Tibial artery (tissue), 4 donors: ENCODE measurements at regions not wholly inside any gene's neighbourhood (a gene's known extent, or its start where the extent isn't known, plus 50 kb on each side); places are given as distances from the start of the nearest gene placed in this dataset.

Source experiments
- DNase-seq, 2 donors: peaks; one replicate each; pipeline ENCODE4 v3.0.0-alpha.2; 2019
- H3K27ac ChIP-seq, 2 donors: fragments of 200-600 bp; sonication (generic) in 1 of 2; 1 replicate in 1 of 2; 2 replicates in 1 of 2; pipeline ENCODE4 v1.5.1; 2018 to 2019; ENCODE audit warnings: mild to moderate bottlenecking in 1 of 2
- H3K27me3 ChIP-seq, 2 donors: fragments of 200-600 bp; sonication (generic) in 1 of 2; one replicate each; pipeline versions ENCODE4 v1.5.1 to v1.6.0; 2016 to 2019
- H3K36me3 ChIP-seq, 3 donors: fragments of 200-600 bp; sonication (generic) in 2 of 3; one replicate each; pipeline ENCODE4 v1.5.1; 2016 to 2019; ENCODE audit warnings: mild to moderate bottlenecking in 2 of 3
- H3K4me1 ChIP-seq, 4 donors: fragments of 200-600 bp; sonication (generic) in 2 of 4; 1 replicate in 3 of 4; 2 replicates in 1 of 4; pipeline ENCODE4 v1.5.1; 2016 to 2019
- H3K4me3 ChIP-seq, 2 donors: fragments of 200-600 bp; sonication (generic) in 1 of 2; 1 replicate in 1 of 2; 2 replicates in 1 of 2; pipeline ENCODE4 v1.5.1; 2018 to 2019; ENCODE audit warnings: mild to moderate bottlenecking in 2 of 2
- H3K9me3 ChIP-seq, 3 donors: fragments of 200-600 bp; sonication (generic) in 1 of 3; one replicate each; pipeline ENCODE4 v1.5.1; 2016 to 2019
- intact Hi-C: fragments of 100-400 bp; cut with DNase I; formaldehyde crosslinking; loops from one replicate; pipeline ENCODE4 v1.15.0; 2023; ENCODE audit warnings: low total_unique reads
- TF ChIP-seq, protein P1 (sequence below), 2 experiments: fragments of 200-600 bp in 1 of 2; fragments of 450-650 bp in 1 of 2; IDR thresholded peaks; one replicate each; pipeline ENCODE4 v1.5.1; 2017 to 2019; ENCODE audit warnings: antibody characterized with exemption in 2 of 2, mild to moderate bottlenecking in 1 of 2, moderate library complexity in 1 of 2

GRCh38 chr2:191514613-191515012 is 163.3 kb upstream of the NABP1 start:
- no peaks in the 10 kb centered on the region for H3K9me3 ChIP-seq
- TF ChIP-seq, protein P1, sequence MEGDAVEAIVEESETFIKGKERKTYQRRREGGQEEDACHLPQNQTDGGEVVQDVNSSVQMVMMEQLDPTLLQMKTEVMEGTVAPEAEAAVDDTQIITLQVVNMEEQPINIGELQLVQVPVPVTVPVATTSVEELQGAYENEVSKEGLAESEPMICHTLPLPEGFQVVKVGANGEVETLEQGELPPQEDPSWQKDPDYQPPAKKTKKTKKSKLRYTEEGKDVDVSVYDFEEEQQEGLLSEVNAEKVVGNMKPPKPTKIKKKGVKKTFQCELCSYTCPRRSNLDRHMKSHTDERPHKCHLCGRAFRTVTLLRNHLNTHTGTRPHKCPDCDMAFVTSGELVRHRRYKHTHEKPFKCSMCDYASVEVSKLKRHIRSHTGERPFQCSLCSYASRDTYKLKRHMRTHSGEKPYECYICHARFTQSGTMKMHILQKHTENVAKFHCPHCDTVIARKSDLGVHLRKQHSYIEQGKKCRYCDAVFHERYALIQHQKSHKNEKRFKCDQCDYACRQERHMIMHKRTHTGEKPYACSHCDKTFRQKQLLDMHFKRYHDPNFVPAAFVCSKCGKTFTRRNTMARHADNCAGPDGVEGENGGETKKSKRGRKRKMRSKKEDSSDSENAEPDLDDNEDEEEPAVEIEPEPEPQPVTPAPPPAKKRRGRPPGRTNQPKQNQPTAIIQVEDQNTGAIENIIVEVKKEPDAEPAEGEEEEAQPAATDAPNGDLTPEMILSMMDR (IDR thresholded peaks at IDR 0.05): no peak
- no peaks in the 10 kb centered on the region for H3K4me1 ChIP-seq
- no peak for DNase-seq
- no peaks in the 10 kb centered on the region for H3K36me3 ChIP-seq
- H3K27ac ChIP-seq: no peak overlapping the region
- intact Hi-C loops: loop anchor here (5.0 kb wide), 1 partner anchor 297 kb away; no protein-coding TSS in a partner anchor
- no peaks in the 10 kb centered on the region for H3K27me3 ChIP-seq
- no peak overlapping the region for H3K4me3 ChIP-seq

DNA sequence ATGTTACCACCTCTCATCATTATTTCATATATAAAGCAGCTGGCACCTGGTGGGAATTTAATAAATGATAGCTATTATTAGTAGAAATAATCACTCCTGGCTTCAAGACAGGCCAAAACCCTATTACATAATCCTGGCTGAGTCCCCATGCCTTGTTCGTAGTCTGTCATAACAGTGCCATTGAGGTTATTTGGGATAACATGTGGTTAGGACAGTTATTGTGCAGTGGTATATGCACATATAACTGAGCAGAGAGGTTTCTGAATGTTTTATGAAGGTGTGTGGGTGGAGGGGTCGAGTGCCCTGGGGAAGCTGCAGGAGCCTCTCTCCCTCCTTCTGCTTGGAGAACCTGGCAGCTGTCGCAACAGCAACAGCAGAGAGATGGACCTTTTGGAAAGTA is 162.4 kb upstream of the NABP1 start:
- no peak for DNase-seq
- Histone ChIP-seq H3K4me3 (no peak overlapping the region), H3K36me3 (no peaks in the 10 kb centered on the region), H3K27me3 (no peaks in the 10 kb centered on the region), H3K9me3 (no peaks in the 10 kb centered on the region), H3K4me1 (no peaks in the 10 kb centered on the region), H3K27ac (no peak overlapping the region)
- intact Hi-C loops: loop anchor here (5.0 kb wide), 1 partner anchor 298 kb away; no protein-coding TSS in a partner anchor
- TF ChIP-seq, protein P1 (IDR thresholded peaks at IDR 0.05): no peak

DNA sequence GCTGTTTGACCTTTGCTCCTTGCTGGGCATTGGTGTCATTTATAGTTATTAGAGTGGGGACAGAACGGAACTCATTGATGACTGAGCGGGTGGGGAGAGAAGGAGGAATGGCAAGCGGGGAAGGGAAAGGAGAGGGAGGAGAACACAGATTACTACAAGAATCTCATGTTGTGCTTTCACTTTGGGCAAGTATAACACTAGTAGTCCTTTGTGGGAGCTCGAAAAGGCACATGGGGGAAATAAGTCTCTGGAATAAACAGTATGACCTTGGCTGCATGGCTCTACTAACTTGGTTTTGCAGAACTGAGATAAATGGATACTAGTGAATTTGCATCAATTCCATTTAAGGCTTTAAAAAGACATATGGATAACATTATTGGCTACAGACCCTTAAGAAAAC is 161.7 kb upstream of the NABP1 start:
- no peak overlapping the region for H3K27ac ChIP-seq
- no peaks in the 10 kb centered on the region for H3K36me3 ChIP-seq

DNA sequence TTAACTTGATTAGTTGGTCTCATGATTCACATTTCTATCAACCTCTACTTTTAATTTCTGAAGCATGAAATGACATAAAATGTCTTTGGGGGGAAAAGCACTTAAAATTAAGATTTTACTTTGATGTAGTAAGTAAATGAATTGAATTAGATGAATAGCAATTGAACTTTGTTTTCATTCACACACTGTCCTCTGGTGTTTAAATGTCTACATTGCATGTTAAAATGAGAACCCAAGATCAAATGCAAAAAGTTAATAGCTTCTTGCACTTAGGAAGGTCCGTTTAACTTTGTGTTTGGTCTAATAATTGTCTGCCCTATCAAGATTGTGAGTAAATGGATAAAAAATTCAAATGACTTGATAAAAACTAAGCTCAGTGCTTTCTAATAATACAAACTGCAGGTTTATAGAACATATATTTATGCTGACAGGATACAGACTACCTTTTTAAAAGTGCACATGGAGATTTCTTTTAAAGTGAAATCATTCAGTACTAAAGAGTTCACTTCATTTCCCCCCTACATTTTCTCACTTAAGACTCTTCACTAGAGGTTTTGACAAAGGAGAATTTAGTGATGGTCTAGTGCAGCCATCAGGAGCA is 156.2 kb upstream of the NABP1 start:
- Histone ChIP-seq H3K9me3 (no peaks in the 10 kb centered on the region), H3K27me3 (no peaks in the 10 kb centered on the region), H3K4me3 (no peak overlapping the region), H3K4me1 (no peaks in the 10 kb centered on the region), H3K27ac (no peak overlapping the region), H3K36me3 (no peaks in the 10 kb centered on the region)
- intact Hi-C loops: no loop called here
- DNase-seq: no peak
- TF ChIP-seq, protein P1 (IDR thresholded peaks at IDR 0.05): peak; percentile 63 to 73

More for the DNA sequence above, 161.7 kb upstream of the NABP1 start:
- intact Hi-C loops: loop anchor here (5.0 kb wide), 1 partner anchor 299 kb away; no protein-coding TSS in a partner anchor
- Histone ChIP-seq H3K9me3 (no peaks in the 10 kb centered on the region), H3K27me3 (no peaks in the 10 kb centered on the region), H3K4me1 (no peaks in the 10 kb centered on the region), H3K4me3 (no peak overlapping the region)
- TF ChIP-seq, protein P1 (IDR thresholded peaks at IDR 0.05): no peak
- DNase-seq: no peak

GRCh38 chr2:191522478-191523120 is 155.3 kb upstream of the NABP1 start:
- Histone ChIP-seq H3K4me1 (no peaks in the 10 kb centered on the region), H3K4me3 (no peak overlapping the region), H3K27me3 (no peaks in the 10 kb centered on the region), H3K9me3 (no peaks in the 10 kb centered on the region), H3K27ac (no peak overlapping the region), H3K36me3 (no peaks in the 10 kb centered on the region)
- TF ChIP-seq, protein P1 (IDR thresholded peaks at IDR 0.05): no peak
- intact Hi-C loops: no loop called here
- no peak for DNase-seq
